ENCODE measurements at regions not wholly inside any gene's neighbourhood (a gene's known extent, or its start where the extent isn't known, plus 50 kb on each side); places are given as distances from the start of the nearest gene placed in this dataset.
"Not testable (repeated sequence)": the region's sequence is repeated elsewhere in the genome, so short reads cannot be mapped to it uniquely, and the experiment has no call there.

GRCh38 chr2:31642707-31643106, 62.0 kb upstream of the SRD5A2 start:
- no peaks in the 10 kb centered on the region for H3K27me3 ChIP-seq (ENCODE audit: insufficient read depth, low read length)
- Mint-ChIP-seq H3K36me3 (ENCODE audit: low read depth, unreplicated experiment) (no peaks in the 10 kb centered on the region), H3K9me3 (ENCODE audit: unreplicated experiment) (no peaks in the 10 kb centered on the region), H3K27me3 (ENCODE audit: low read depth, unreplicated experiment) (peaks cover 8% of the 10 kb centered on the region), H3K4me3 (ENCODE audit: unreplicated experiment) (no peak overlapping the region), H3K27ac (ENCODE audit: unreplicated experiment) (no peak overlapping the region), H3K4me1 (ENCODE audit: low read depth, unreplicated experiment) (no peaks in the 10 kb centered on the region)
- no peak overlapping the region for H3K27ac ChIP-seq (ENCODE audit: low read depth, low read length)
- TF ChIP-seq EZH2 (IDR thresholded peaks at IDR 0.05; ENCODE audit: insufficient read depth, low read length) (no peak), CTCF (IDR thresholded peaks at IDR 0.05; ENCODE audit: insufficient read depth, low read depth, low read length) (no peak)
- no peak overlapping the region for H3K4me3 ChIP-seq (ENCODE audit: insufficient read depth, low read depth, low read length)
- H3K9ac ChIP-seq (ENCODE audit: low read length): no peak overlapping the region
- FAIRE-seq (no peak), DNase-seq (ENCODE audit: low read depth) (no peak)
- H3K36me3 ChIP-seq (ENCODE audit: insufficient read depth, low read length): no peaks in the 10 kb centered on the region
- no peaks in the 10 kb centered on the region for H3K79me2 ChIP-seq (ENCODE audit: insufficient read depth, low read length)
- no peaks in the 10 kb centered on the region for H3K4me1 ChIP-seq (ENCODE audit: insufficient read depth, low read length)
- H3K4me2 ChIP-seq (ENCODE audit: low read length): no peak overlapping the region
- H4K20me1 ChIP-seq (ENCODE audit: insufficient read depth, low read length): no peaks in the 10 kb centered on the region
- no peaks in the 10 kb centered on the region for H3K9me3 ChIP-seq (ENCODE audit: insufficient read depth, low read depth, low read length)
- H2AFZ ChIP-seq (ENCODE audit: low read depth, low read length): no peak overlapping the region

GRCh38 chr2:31632201-31632600, 51.5 kb upstream of the SRD5A2 start:
- not testable (repeated sequence) for H3K9me3 Mint-ChIP-seq (ENCODE audit: unreplicated experiment); H3K27ac Mint-ChIP-seq (ENCODE audit: unreplicated experiment); DNase-seq (ENCODE audit: low read depth); H3K4me1 ChIP-seq (ENCODE audit: insufficient read depth, low read length); H4K20me1 ChIP-seq (ENCODE audit: insufficient read depth, low read length); H3K27ac ChIP-seq (ENCODE audit: low read depth, low read length); H3K27me3 ChIP-seq (ENCODE audit: insufficient read depth, low read length); H3K36me3 ChIP-seq (ENCODE audit: insufficient read depth, low read length); H3K4me1 Mint-ChIP-seq (ENCODE audit: low read depth, unreplicated experiment); H3K79me2 ChIP-seq (ENCODE audit: insufficient read depth, low read length); H3K4me3 Mint-ChIP-seq (ENCODE audit: unreplicated experiment); H2AFZ ChIP-seq (ENCODE audit: low read depth, low read length); H3K9me3 ChIP-seq (ENCODE audit: insufficient read depth, low read depth, low read length); H3K4me2 ChIP-seq (ENCODE audit: low read length); H3K27me3 Mint-ChIP-seq (ENCODE audit: low read depth, unreplicated experiment); H3K4me3 ChIP-seq (ENCODE audit: insufficient read depth, low read depth, low read length); H3K9ac ChIP-seq (ENCODE audit: low read length); H3K36me3 Mint-ChIP-seq (ENCODE audit: low read depth, unreplicated experiment); FAIRE-seq
